ENCODE measurements at regions not wholly inside any gene's neighbourhood (a gene's known extent, or its start where the extent isn't known, plus 50 kb on each side); places are given as distances from the start of the nearest gene placed in this dataset.

GRCh38 chr16:13586051-13586450 is 333.9 kb upstream of the ERCC4 start:
- no peaks in the 10 kb centered on the region for H3K4me1 ChIP-seq (ENCODE audit: control insufficient read depth in 1 of 2, insufficient read depth in 2 of 2, low read depth in 1 of 2, low read length in 1 of 2)
- no peak overlapping the region for H2AFZ ChIP-seq (ENCODE audit: low read depth)
- no peaks in the 10 kb centered on the region for H3K36me3 ChIP-seq (replicated peaks in 1 of 2; ENCODE audit: control insufficient read depth in 1 of 2, insufficient read depth in 2 of 2, low read length in 1 of 2)
- no peaks in the 10 kb centered on the region for H4K20me1 ChIP-seq (ENCODE audit: insufficient read depth)
- H3K79me2 ChIP-seq (ENCODE audit: insufficient read depth) = no peaks in the 10 kb centered on the region
- WGBS (ENCODE audit: low lambda C conversion rate) = 0% methylated on average over 1 of the region's 1 CpG
- no peaks in the 10 kb centered on the region for H3K27me3 ChIP-seq (ENCODE audit: insufficient read depth)
- no peaks in the 10 kb centered on the region for H3F3A ChIP-seq (replicated peaks; ENCODE audit: insufficient read depth)
- no peak for DNase-seq
- no peak overlapping the region for H3K27ac ChIP-seq (ENCODE audit: low read depth in 2 of 2, low read length in 1 of 2)
- TF ChIP-seq FOXM1 (IDR thresholded peaks at IDR 0.05; ENCODE audit: low read depth) = no peak
- TF ChIP-seq RFX5 (IDR thresholded peaks at IDR 0.05; ENCODE audit: low read length) = no peak
- no peak for TF ChIP-seq POLR2AphosphoS5 (IDR thresholded peaks at IDR 0.05; ENCODE audit: low read depth, low read length)
- TF ChIP-seq MAX (IDR thresholded peaks at IDR 0.05; ENCODE audit: low read depth) = no peak
- TF ChIP-seq PBX3 (IDR thresholded peaks at IDR 0.05) = no peak
- no peak for TF ChIP-seq RAD21 (IDR thresholded peaks at IDR 0.05; ENCODE audit: low read length)
- TF ChIP-seq RXRA (IDR thresholded peaks at IDR 0.05; ENCODE audit: borderline replicate concordance, low read depth) = no peak
- no peak for TF ChIP-seq MXI1 (IDR thresholded peaks at IDR 0.05; ENCODE audit: low read depth, low read length)
- TF ChIP-seq IRF3 (IDR thresholded peaks at IDR 0.05; ENCODE audit: low read depth, low read length) = no peak
- CTCF ChIA-PET = no interaction called here
- no peak overlapping the region for H3K9ac ChIP-seq
- no peaks in the 10 kb centered on the region for H3K9me3 ChIP-seq
- H3K4me2 ChIP-seq = no peak overlapping the region
- no peak overlapping the region for H3K4me3 ChIP-seq (ENCODE audit: low read depth in 2 of 2, low read length in 1 of 2)
- H3K9me2 ChIP-seq = no peaks in the 10 kb centered on the region
- POLR2A ChIA-PET = no interaction called here

- Histone ChIP-seq H3K4me1 (ENCODE audit: control insufficient read depth in 1 of 2, insufficient read depth in 2 of 2, low read depth in 1 of 2, low read length in 1 of 2) (no peaks in the 10 kb centered on the region), H3K4me3 (ENCODE audit: low read depth in 2 of 2, low read length in 1 of 2) (no peak overlapping the region), H4K20me1 (ENCODE audit: insufficient read depth) (no peaks in the 10 kb centered on the region), H3K36me3 (replicated peaks in 1 of 2; ENCODE audit: control insufficient read depth in 1 of 2, insufficient read depth in 2 of 2, low read length in 1 of 2) (no peaks in the 10 kb centered on the region), H3K79me2 (ENCODE audit: insufficient read depth) (no peaks in the 10 kb centered on the region), H3F3A (replicated peaks; ENCODE audit: insufficient read depth) (no peaks in the 10 kb centered on the region), H3K4me2 (no peak overlapping the region), H3K9me3 (no peaks in the 10 kb centered on the region), H3K9me2 (no peaks in the 10 kb centered on the region), H3K9ac (no peak overlapping the region), H2AFZ (ENCODE audit: low read depth) (no peak overlapping the region), H3K27me3 (ENCODE audit: insufficient read depth) (no peaks in the 10 kb centered on the region), H3K27ac (ENCODE audit: low read depth in 2 of 2, low read length in 1 of 2) (no peak overlapping the region)
- CTCF ChIA-PET = no interaction called here
- 0% methylated on average over 1 of the region's 1 CpG for WGBS (ENCODE audit: low lambda C conversion rate)
- POLR2A ChIA-PET = no interaction called here
- no peak for DNase-seq
- TF ChIP-seq SIN3A (IDR thresholded peaks at IDR 0.05; ENCODE audit: borderline replicate concordance, low read depth, low read length) (no peak), FOXM1 (IDR thresholded peaks at IDR 0.05; ENCODE audit: low read depth) (no peak), GABPA (IDR thresholded peaks at IDR 0.05; ENCODE audit: low read depth) (no peak)
Measured at GRCh38 chr16:13587181-13587580, 332.8 kb upstream of the ERCC4 start.

Measured in SK-N-SH (cell line).